ENCODE measurements at regions not wholly inside any gene's neighbourhood (a gene's known extent, or its start where the extent isn't known, plus 50 kb on each side); places are given as distances from the start of the nearest gene placed in this dataset.

GRCh38 chr12:19044430-19044829 lies 85.1 kb upstream of the PLEKHA5 start:
- Histone ChIP-seq H3K79me2 (replicated peaks; ENCODE audit: insufficient read depth, low read length) (no peaks in the 10 kb centered on the region), H3F3A (ENCODE audit: insufficient read depth, low read length, poor library complexity, severe bottlenecking) (no peaks in the 10 kb centered on the region), H3K9ac (ENCODE audit: low read length) (no peak overlapping the region), H3K36me3 (ENCODE audit: insufficient read depth, low read length) (no peaks in the 10 kb centered on the region), H3K9me3 (ENCODE audit: low read length) (peaks cover 4% of the 10 kb centered on the region), H2AFZ (ENCODE audit: low read depth, low read length) (no peak overlapping the region), H3K9me2 (ENCODE audit: insufficient read depth, low read length) (no peaks in the 10 kb centered on the region), H4K20me1 (ENCODE audit: insufficient read depth) (no peaks in the 10 kb centered on the region), H3K4me2 (ENCODE audit: low read length) (no peak overlapping the region), H3K27me3 (ENCODE audit: insufficient read depth, low read depth, low read length) (no peaks in the 10 kb centered on the region), H3K27ac (ENCODE audit: low read length) (no peak overlapping the region), H3K4me3 (ENCODE audit: low read length) (no peak overlapping the region)
- TF ChIP-seq EZH2 (IDR thresholded peaks at IDR 0.05; ENCODE audit: borderline replicate concordance, insufficient read depth, low read length, poor library complexity, severe bottlenecking) (no peak), EP300 (conservative IDR thresholded peaks at IDR 0.05; ENCODE audit: poor library complexity, severe bottlenecking) (no peak), TAF1 (IDR thresholded peaks at IDR 0.05; ENCODE audit: low read depth) (no peak), REST (IDR thresholded peaks at IDR 0.05; ENCODE audit: borderline replicate concordance) (no peak), POLR2AphosphoS5 (IDR thresholded peaks at IDR 0.05) (no peak), MXI1 (conservative IDR thresholded peaks at IDR 0.05; ENCODE audit: poor library complexity, severe bottlenecking) (no peak), SMC3 (conservative IDR thresholded peaks at IDR 0.05; ENCODE audit: poor library complexity) (no peak), RAD21 (conservative IDR thresholded peaks at IDR 0.05) (no peak)
- TF ChIP-seq, protein P1, sequence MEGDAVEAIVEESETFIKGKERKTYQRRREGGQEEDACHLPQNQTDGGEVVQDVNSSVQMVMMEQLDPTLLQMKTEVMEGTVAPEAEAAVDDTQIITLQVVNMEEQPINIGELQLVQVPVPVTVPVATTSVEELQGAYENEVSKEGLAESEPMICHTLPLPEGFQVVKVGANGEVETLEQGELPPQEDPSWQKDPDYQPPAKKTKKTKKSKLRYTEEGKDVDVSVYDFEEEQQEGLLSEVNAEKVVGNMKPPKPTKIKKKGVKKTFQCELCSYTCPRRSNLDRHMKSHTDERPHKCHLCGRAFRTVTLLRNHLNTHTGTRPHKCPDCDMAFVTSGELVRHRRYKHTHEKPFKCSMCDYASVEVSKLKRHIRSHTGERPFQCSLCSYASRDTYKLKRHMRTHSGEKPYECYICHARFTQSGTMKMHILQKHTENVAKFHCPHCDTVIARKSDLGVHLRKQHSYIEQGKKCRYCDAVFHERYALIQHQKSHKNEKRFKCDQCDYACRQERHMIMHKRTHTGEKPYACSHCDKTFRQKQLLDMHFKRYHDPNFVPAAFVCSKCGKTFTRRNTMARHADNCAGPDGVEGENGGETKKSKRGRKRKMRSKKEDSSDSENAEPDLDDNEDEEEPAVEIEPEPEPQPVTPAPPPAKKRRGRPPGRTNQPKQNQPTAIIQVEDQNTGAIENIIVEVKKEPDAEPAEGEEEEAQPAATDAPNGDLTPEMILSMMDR (IDR thresholded peaks at IDR 0.05; ENCODE audit: poor library complexity, severe bottlenecking): no peak

GRCh38 chr12:19044891-19045290 lies 84.6 kb upstream of the PLEKHA5 start:
- H3K79me2 ChIP-seq (replicated peaks; ENCODE audit: insufficient read depth, low read length): no peaks in the 10 kb centered on the region
- H3K4me2 ChIP-seq (ENCODE audit: low read length): no peak overlapping the region
- no peaks in the 10 kb centered on the region for H3K36me3 ChIP-seq (ENCODE audit: insufficient read depth, low read length)
- H4K20me1 ChIP-seq (ENCODE audit: insufficient read depth): no peaks in the 10 kb centered on the region
- H3K4me3 ChIP-seq (ENCODE audit: low read length): no peak overlapping the region
- H2AFZ ChIP-seq (ENCODE audit: low read depth, low read length): no peak overlapping the region
- no peaks in the 10 kb centered on the region for H3K9me2 ChIP-seq (ENCODE audit: insufficient read depth, low read length)
- H3K9ac ChIP-seq (ENCODE audit: low read length): no peak overlapping the region
- TF ChIP-seq EP300 (conservative IDR thresholded peaks at IDR 0.05; ENCODE audit: poor library complexity, severe bottlenecking) (no peak), TAF1 (IDR thresholded peaks at IDR 0.05; ENCODE audit: low read depth) (no peak), MXI1 (conservative IDR thresholded peaks at IDR 0.05; ENCODE audit: poor library complexity, severe bottlenecking) (no peak), SMC3 (conservative IDR thresholded peaks at IDR 0.05; ENCODE audit: poor library complexity) (no peak), RAD21 (conservative IDR thresholded peaks at IDR 0.05) (no peak), POLR2AphosphoS5 (IDR thresholded peaks at IDR 0.05) (no peak), REST (IDR thresholded peaks at IDR 0.05; ENCODE audit: borderline replicate concordance) (no peak), EZH2 (IDR thresholded peaks at IDR 0.05; ENCODE audit: borderline replicate concordance, insufficient read depth, low read length, poor library complexity, severe bottlenecking) (no peak)
- TF ChIP-seq, protein P1 (IDR thresholded peaks at IDR 0.05; ENCODE audit: poor library complexity, severe bottlenecking): no peak
- H3K27ac ChIP-seq (ENCODE audit: low read length): no peak overlapping the region
- no peaks in the 10 kb centered on the region for H3F3A ChIP-seq (ENCODE audit: insufficient read depth, low read length, poor library complexity, severe bottlenecking)
- peaks cover 4% of the 10 kb centered on the region for H3K9me3 ChIP-seq (ENCODE audit: low read length)
- H3K27me3 ChIP-seq (ENCODE audit: insufficient read depth, low read depth, low read length): no peaks in the 10 kb centered on the region
